K562 (cell line): ENCODE measurements at regions not wholly inside any gene's neighbourhood (a gene's known extent, or its start where the extent isn't known, plus 50 kb on each side); places are given as distances from the start of the nearest gene placed in this dataset.

Source experiments
- CREB5 ChIP-seq: fragments of 250-450 bp; sonication (Bioruptor Pico); IDR thresholded peaks from 2 replicates; pipeline ENCODE4 v1.5.0; 2020; ENCODE audit warnings: mild to moderate bottlenecking
- EZH2 ChIP-seq: IDR thresholded peaks from 2 replicates; pipeline ENCODE4 v1.6.1; 2012; ENCODE audit warnings: low read depth, mild to moderate bottlenecking, inconsistent platforms, low read length, borderline replicate concordance
- JUN ChIP-seq, 2 experiments: sonication (generic) in 1 of 2; formaldehyde crosslinking in 1 of 2; IDR thresholded peaks; 2 replicates each; pipeline versions ENCODE4 v1.6.1 to v1.8.0; 2012 to 2022; ENCODE audit warnings: borderline replicate concordance in 2 of 2, mild to moderate bottlenecking in 2 of 2, improper control_type of control experiment in 1 of 2, low read depth in 1 of 2, low read length in 1 of 2, missing genetic modification reagents in 1 of 2
- ZNF280B ChIP-seq: fragments of 250-450 bp; sonication (Bioruptor Pico); IDR thresholded peaks from 2 replicates; pipeline ENCODE4 v1.5.1; 2021; ENCODE audit warnings: mild to moderate bottlenecking
- ZNF282 ChIP-seq: sonication (generic); formaldehyde crosslinking; IDR thresholded peaks from 2 replicates; pipeline ENCODE4 v1.8.1; 2023; ENCODE audit warnings: missing genetic modification reagents
- TF ChIP-seq, protein P1 (sequence below), 2 experiments: fragments of 450-650 bp in 1 of 2; IDR thresholded peaks; 2 replicates each; pipeline ENCODE4 v1.6.1; 2011 to 2017; ENCODE audit warnings: low read depth in 2 of 2, antibody characterized with exemption in 1 of 2, borderline replicate concordance in 1 of 2, low read length in 1 of 2, mild to moderate bottlenecking in 1 of 2, mixed read lengths in 1 of 2; ENCODE audit not compliant: control insufficient read depth in 1 of 2

DNA sequence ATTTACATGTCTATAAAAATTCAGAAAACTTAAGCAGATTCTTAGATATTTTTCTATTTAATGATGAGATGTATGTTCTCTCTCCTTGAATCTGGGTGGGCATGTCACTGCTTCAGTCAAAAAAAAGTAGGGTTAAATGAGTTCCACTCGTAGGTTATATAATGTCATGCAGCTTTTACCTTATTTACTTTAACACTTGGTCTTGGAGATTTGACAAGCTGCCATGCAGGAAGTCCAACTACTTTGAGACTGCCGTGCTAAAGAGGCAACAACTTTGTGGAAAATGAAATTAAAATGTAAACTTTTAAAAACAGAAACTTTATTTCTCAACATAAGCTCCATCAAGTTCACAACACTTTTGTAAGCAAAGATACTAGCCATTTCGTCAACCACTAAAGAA is 1336.0 kb upstream of the CDH8 start (continued):
- TF ChIP-seq CREB5 (CRISPR knock-in tag) (no peak), ZNF282 (CRISPR knock-in tag) (no peak), JUN (IDR thresholded peaks at IDR 0.05; ENCODE audit: borderline replicate concordance, low read depth, low read length) (no peak), JUN (CRISPR knock-in tag; IDR thresholded peaks at IDR 0.05; ENCODE audit: borderline replicate concordance) (no peak), EZH2 (no peak), ZNF280B (CRISPR knock-in tag) (no peak)
- TF ChIP-seq, protein P1, sequence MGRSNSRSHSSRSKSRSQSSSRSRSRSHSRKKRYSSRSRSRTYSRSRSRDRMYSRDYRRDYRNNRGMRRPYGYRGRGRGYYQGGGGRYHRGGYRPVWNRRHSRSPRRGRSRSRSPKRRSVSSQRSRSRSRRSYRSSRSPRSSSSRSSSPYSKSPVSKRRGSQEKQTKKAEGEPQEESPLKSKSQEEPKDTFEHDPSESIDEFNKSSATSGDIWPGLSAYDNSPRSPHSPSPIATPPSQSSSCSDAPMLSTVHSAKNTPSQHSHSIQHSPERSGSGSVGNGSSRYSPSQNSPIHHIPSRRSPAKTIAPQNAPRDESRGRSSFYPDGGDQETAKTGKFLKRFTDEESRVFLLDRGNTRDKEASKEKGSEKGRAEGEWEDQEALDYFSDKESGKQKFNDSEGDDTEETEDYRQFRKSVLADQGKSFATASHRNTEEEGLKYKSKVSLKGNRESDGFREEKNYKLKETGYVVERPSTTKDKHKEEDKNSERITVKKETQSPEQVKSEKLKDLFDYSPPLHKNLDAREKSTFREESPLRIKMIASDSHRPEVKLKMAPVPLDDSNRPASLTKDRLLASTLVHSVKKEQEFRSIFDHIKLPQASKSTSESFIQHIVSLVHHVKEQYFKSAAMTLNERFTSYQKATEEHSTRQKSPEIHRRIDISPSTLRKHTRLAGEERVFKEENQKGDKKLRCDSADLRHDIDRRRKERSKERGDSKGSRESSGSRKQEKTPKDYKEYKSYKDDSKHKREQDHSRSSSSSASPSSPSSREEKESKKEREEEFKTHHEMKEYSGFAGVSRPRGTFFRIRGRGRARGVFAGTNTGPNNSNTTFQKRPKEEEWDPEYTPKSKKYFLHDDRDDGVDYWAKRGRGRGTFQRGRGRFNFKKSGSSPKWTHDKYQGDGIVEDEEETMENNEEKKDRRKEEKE (IDR thresholded peaks at IDR 0.05; ENCODE audit: borderline replicate concordance in 1 of 2, control insufficient read depth in 1 of 2, low read depth in 2 of 2, low read length in 1 of 2), result no peak
- TF ChIP-seq, all 486 proteins: peak for 0
